PC-9 (cell line): ENCODE measurements at regions not wholly inside any gene's neighbourhood (a gene's known extent, or its start where the extent isn't known, plus 50 kb on each side); places are given as distances from the start of the nearest gene placed in this dataset.

Experiments used
- BruUV-seq: library from RNA; stranded (reverse); fragments of 400-500 nt; replicated peaks from 2 replicates; lab custom pipeline; 2021; lab: Mats Ljungman, UMichigan
- CTCF ChIA-PET: fragments of 300-600 bp; sonication (Branson Sonifier 250); formaldehyde crosslinking; loops from one replicate; lab custom pipeline; 2022; ENCODE audit warnings: antibody characterized with exemption; lab: Charles Lee
- POLR2A ChIA-PET: fragments of 300-600 bp; sonication (Branson Sonifier 250); formaldehyde crosslinking; loops from one replicate; lab custom pipeline; 2022; ENCODE audit warnings: antibody characterized with exemption; ENCODE audit not compliant: unreplicated experiment; lab: Charles Lee
- DNase-seq, 2 experiments: peaks; one replicate each; pipeline versions ENCODE4 v3.0.0 to v3.0.0-alpha.2; 2015 to 2022; ENCODE audit warnings: mixed read lengths in 1 of 2
- H2AFZ ChIP-seq: fragments of 200-600 bp; sonication (generic); 2 replicates; pipeline ENCODE4 v1.8.1; 2017; ENCODE audit warnings: antibody characterized with exemption
- H3F3A ChIP-seq: fragments of 200-600 bp; sonication (generic); 2 replicates; pipeline ENCODE4 v1.8.1; 2017; ENCODE audit warnings: antibody characterized with exemption, mild to moderate bottlenecking, low read depth; ENCODE audit not compliant: insufficient read depth
- H3K27ac ChIP-seq: fragments of 200-600 bp; sonication (generic); 2 replicates; pipeline ENCODE4 v1.6.1; 2016; ENCODE audit warnings: mixed run types
- H3K27me3 ChIP-seq: fragments of 200-600 bp; sonication (generic); 2 replicates; pipeline ENCODE4 v1.6.1; 2016; ENCODE audit warnings: low read depth, mixed run types; ENCODE audit not compliant: insufficient read depth
- H3K36me3 ChIP-seq: fragments of 200-600 bp; sonication (generic); 2 replicates; pipeline ENCODE4 v1.6.1; 2016; ENCODE audit warnings: low read depth, mixed run types
- H3K4me1 ChIP-seq: fragments of 200-600 bp; sonication (generic); replicated peaks from 2 replicates; pipeline ENCODE4 v1.6.1; 2016; ENCODE audit warnings: mixed run types; ENCODE audit not compliant: insufficient read depth
- H3K4me2 ChIP-seq: fragments of 200-600 bp; sonication (generic); 2 replicates; pipeline ENCODE4 v1.6.1; 2017; ENCODE audit warnings: mixed run types
- H3K4me3 ChIP-seq: fragments of 200-600 bp; sonication (generic); 2 replicates; pipeline ENCODE4 v1.6.1; 2016; ENCODE audit warnings: mixed run types
- H3K79me2 ChIP-seq: fragments of 200-600 bp; sonication (generic); 2 replicates; pipeline ENCODE4 v1.6.1; 2017; ENCODE audit warnings: low read depth, mixed run types
- H3K9me2 ChIP-seq: fragments of 200-600 bp; sonication (generic); 2 replicates; pipeline ENCODE4 v1.8.1; 2017; ENCODE audit warnings: mild to moderate bottlenecking; ENCODE audit not compliant: insufficient read depth
- H3K9me3 ChIP-seq: fragments of 200-600 bp; sonication (generic); 2 replicates; pipeline ENCODE4 v1.8.1; 2016; ENCODE audit warnings: low read depth; ENCODE audit not compliant: insufficient read depth
- H4K20me1 ChIP-seq: fragments of 200-600 bp; sonication (generic); 2 replicates; pipeline ENCODE4 v1.8.1; 2017; ENCODE audit not compliant: insufficient read depth
- EZH2 ChIP-seq: fragments of 200-600 bp; sonication (generic); IDR thresholded peaks from 2 replicates; pipeline ENCODE4 v1.8.0; 2017; ENCODE audit warnings: antibody characterized with exemption, low read depth
- intact Hi-C: fragments of 100-400 bp; cut with micrococcal nuclease; formaldehyde crosslinking; loops from one replicate; pipeline ENCODE4 v1.10.0; 2022; ENCODE audit not compliant: unreplicated experiment
- TF ChIP-seq, protein P1 (sequence below): fragments of 200-600 bp; sonication (generic); conservative IDR thresholded peaks from 2 replicates; pipeline ENCODE4 v1.6.1; 2017; ENCODE audit warnings: mixed run types, antibody characterized with exemption, mild to moderate bottlenecking, moderate library complexity

DNA sequence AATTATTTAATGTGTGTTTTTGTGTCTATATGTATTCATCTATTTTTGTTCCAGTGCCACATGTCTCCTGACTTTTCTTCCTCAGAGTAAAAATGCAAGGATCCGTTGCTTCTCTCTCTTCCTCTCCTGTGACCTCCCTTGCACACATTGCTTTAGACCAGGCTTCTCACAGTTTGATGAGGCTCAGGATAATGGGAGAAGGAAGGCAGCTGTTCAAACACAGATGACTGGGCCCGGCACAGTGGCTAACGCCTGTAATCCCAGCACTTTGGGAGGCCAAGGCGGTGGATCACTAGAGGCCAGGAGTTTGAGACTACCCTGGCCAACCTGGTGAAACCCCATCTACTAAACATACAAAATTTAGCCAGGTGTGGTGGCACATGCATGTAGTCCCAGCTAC is 241.9 kb downstream of the SAMD5 start:
- Histone ChIP-seq H3K4me2 (no peak overlapping the region), H3K9me2 (no peaks in the 10 kb centered on the region), H3K27ac (no peak overlapping the region), H3K4me3 (no peak overlapping the region), H3K9me3 (no peaks in the 10 kb centered on the region; the same call in 1 of the 2 replicates), H3F3A (no peaks in the 10 kb centered on the region), H3K36me3 (0 out of 2 replicates have a peak, but pooled peaks cover 11% of the 10 kb centered on the region), H2AFZ (no peak overlapping the region), H3K79me2 (peaks cover 5% of the 10 kb centered on the region; the same call in 1 of the 2 replicates), H3K27me3 (no peaks in the 10 kb centered on the region), H3K4me1 (no peaks in the 10 kb centered on the region), H4K20me1 (no peaks in the 10 kb centered on the region)
- DNase-seq = no peak
- TF ChIP-seq EZH2 = no peak
- TF ChIP-seq, protein P1, sequence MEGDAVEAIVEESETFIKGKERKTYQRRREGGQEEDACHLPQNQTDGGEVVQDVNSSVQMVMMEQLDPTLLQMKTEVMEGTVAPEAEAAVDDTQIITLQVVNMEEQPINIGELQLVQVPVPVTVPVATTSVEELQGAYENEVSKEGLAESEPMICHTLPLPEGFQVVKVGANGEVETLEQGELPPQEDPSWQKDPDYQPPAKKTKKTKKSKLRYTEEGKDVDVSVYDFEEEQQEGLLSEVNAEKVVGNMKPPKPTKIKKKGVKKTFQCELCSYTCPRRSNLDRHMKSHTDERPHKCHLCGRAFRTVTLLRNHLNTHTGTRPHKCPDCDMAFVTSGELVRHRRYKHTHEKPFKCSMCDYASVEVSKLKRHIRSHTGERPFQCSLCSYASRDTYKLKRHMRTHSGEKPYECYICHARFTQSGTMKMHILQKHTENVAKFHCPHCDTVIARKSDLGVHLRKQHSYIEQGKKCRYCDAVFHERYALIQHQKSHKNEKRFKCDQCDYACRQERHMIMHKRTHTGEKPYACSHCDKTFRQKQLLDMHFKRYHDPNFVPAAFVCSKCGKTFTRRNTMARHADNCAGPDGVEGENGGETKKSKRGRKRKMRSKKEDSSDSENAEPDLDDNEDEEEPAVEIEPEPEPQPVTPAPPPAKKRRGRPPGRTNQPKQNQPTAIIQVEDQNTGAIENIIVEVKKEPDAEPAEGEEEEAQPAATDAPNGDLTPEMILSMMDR = no peak
- ChIA-PET POLR2A (no interaction called here), CTCF (no interaction called here)
- intact Hi-C loops = no loop called here
- no TSS peak for BruUV-seq

DNA sequence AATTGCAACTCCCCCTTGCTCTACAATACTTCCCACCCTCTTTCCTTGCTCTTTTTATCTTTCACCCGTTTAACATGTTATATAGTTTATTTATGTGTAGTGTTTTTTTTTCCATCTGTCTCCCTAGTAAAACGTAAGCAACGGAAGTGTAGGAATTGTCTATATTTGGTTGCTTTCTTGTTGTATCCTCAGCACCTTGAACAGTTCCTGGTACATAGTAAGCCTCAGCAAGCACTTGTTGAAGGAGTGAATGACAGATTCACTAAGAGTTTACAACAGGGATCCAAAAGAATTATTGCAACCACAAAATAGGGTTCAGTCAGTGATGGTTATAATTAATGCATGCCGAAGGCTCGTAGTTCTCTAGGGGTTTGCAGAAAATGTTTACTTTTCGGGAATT is 242.7 kb downstream of the SAMD5 start:
- Histone ChIP-seq H3K4me1 (no peaks in the 10 kb centered on the region), H2AFZ (no peak overlapping the region), H3K9me2 (no peaks in the 10 kb centered on the region), H3K9me3 (no peaks in the 10 kb centered on the region; the same call in 1 of the 2 replicates), H3K27me3 (no peaks in the 10 kb centered on the region), H3K36me3 (0 out of 2 replicates have a peak, but pooled peaks cover 12% of the 10 kb centered on the region), H3K79me2 (peaks cover 5% of the 10 kb centered on the region; the same call in 1 of the 2 replicates), H4K20me1 (no peaks in the 10 kb centered on the region), H3K4me3 (no peak overlapping the region), H3F3A (no peaks in the 10 kb centered on the region), H3K4me2 (no peak overlapping the region), H3K27ac (no peak overlapping the region)
- intact Hi-C loops = no loop called here
- TF ChIP-seq, protein P1 = no peak
- TF ChIP-seq EZH2 = no peak
- DNase-seq = no peak
- POLR2A ChIA-PET = no interaction called here
- no TSS peak for BruUV-seq
- CTCF ChIA-PET = no interaction called here

DNA sequence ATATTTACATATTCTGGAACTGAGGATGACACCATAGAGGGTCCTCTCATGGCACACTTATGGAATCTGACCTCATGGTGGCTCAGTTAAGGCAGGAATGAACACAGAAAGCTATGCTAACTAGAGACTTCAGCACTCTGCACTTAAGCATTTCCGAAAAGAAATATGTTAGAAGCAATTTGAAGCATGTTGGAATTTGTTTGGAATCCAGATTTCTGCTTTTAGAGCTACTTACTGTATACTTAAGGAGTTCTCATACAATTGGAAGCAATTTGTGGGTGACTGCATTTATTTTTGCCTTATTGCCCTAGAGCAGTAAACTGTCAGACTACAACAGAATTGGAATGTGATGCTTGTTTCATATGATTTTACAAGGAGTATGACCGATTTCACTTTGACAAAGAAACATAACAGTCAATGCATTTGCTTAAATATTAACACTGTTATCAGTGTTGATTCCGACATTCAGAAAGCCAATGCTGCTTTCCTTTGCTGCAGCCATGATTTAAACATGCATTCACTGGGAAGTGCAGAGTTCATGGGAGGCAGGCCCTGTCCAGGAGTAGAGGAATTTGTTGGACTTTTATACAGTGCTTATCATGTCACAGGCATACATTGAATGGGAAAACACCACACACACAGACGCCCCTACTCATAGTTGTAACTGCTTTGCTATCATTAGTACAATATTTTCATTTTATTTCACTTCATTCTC is 244.4 kb downstream of the SAMD5 start:
- no peak for DNase-seq
- Histone ChIP-seq H4K20me1 (no peaks in the 10 kb centered on the region), H3K79me2 (peaks cover 5% of the 10 kb centered on the region; the same call in 1 of the 2 replicates), H3K27ac (no peak overlapping the region), H3K4me3 (no peak overlapping the region), H2AFZ (no peak overlapping the region), H3K4me1 (no peaks in the 10 kb centered on the region), H3K27me3 (no peaks in the 10 kb centered on the region), H3K4me2 (no peak overlapping the region), H3K9me2 (no peaks in the 10 kb centered on the region), H3F3A (no peaks in the 10 kb centered on the region), H3K36me3 (0 out of 2 replicates have a peak, but pooled peaks cover 12% of the 10 kb centered on the region), H3K9me3 (no peaks in the 10 kb centered on the region; the same call in 1 of the 2 replicates)
- ChIA-PET CTCF (no interaction called here), POLR2A (no interaction called here)
- no peak for TF ChIP-seq EZH2
- TF ChIP-seq, protein P1 = no peak
- no TSS peak for BruUV-seq
- intact Hi-C loops = no loop called here
